T-helper 1 cell treated with Interleukin-12 subunit alpha and Interleukin-12 subunit beta and Interleukin-4 antibody, amounts not matched to agents 30 μg/mL and 1 μg/mL, for 36 hours (primary cell): ENCODE measurements at regions not wholly inside any gene's neighbourhood (a gene's known extent, or its start where the extent isn't known, plus 50 kb on each side); places are given as distances from the start of the nearest gene placed in this dataset.
A peak's percentile ranks its signal among the peaks of the same experiment; 100 is the strongest.

Source experiments
- H3K27ac Mint-ChIP-seq: one replicate; pipeline ENCODE4 v1.8.0; 2021; ENCODE audit warnings: mild to moderate bottlenecking, mixed read lengths
- H3K27me3 Mint-ChIP-seq: one replicate; pipeline ENCODE4 v1.8.0; 2021; ENCODE audit warnings: low read depth, mixed read lengths
- H3K36me3 Mint-ChIP-seq: one replicate; pipeline ENCODE4 v1.8.0; 2021; ENCODE audit warnings: low read depth, mixed read lengths
- H3K4me1 Mint-ChIP-seq: one replicate; pipeline ENCODE4 v1.8.0; 2021; ENCODE audit warnings: low read depth, mixed read lengths
- H3K4me3 Mint-ChIP-seq: one replicate; pipeline ENCODE4 v1.8.0; 2021; ENCODE audit warnings: mild to moderate bottlenecking, moderate library complexity, mixed read lengths
- H3K9me3 Mint-ChIP-seq: one replicate; pipeline ENCODE4 v1.8.0; 2021; ENCODE audit warnings: mixed read lengths

- H3K36me3 Mint-ChIP-seq: no peaks in the 10 kb centered on the region
- no peak overlapping the region for H3K27ac Mint-ChIP-seq
- H3K4me1 Mint-ChIP-seq: no peaks in the 10 kb centered on the region
- no peak overlapping the region for H3K4me3 Mint-ChIP-seq
- peaks cover 5% of the 10 kb centered on the region for H3K27me3 Mint-ChIP-seq
- no peaks in the 10 kb centered on the region for H3K9me3 Mint-ChIP-seq
Measured at GRCh38 chr20:19929481-19930145, 87.5 kb upstream of the NAA20 start.

DNA sequence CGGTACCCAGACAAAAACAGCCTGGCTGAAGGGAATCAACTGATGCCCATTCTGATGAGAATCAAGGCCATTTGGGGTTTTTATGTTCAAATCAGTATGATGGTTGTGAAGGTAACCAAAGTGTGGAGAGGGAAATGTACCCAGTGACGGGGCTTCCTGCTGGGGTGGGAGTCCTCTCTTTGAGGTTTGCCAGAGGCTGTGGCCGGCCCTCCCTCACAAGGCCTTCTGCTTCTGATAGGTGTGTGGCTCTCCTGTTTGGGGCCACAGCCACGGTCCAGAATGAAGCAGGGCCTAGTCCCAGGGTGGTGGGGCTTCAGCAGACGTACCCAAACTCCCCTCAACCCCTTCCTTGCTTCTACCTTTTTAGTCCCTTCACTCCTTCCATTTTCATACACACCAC, 86.7 kb upstream of the NAA20 start:
- Mint-ChIP-seq H3K4me3 (no peak overlapping the region), H3K9me3 (no peaks in the 10 kb centered on the region), H3K4me1 (no peaks in the 10 kb centered on the region), H3K27ac (no peak overlapping the region), H3K27me3 (peaks cover 13% of the 10 kb centered on the region), H3K36me3 (no peaks in the 10 kb centered on the region)

DNA sequence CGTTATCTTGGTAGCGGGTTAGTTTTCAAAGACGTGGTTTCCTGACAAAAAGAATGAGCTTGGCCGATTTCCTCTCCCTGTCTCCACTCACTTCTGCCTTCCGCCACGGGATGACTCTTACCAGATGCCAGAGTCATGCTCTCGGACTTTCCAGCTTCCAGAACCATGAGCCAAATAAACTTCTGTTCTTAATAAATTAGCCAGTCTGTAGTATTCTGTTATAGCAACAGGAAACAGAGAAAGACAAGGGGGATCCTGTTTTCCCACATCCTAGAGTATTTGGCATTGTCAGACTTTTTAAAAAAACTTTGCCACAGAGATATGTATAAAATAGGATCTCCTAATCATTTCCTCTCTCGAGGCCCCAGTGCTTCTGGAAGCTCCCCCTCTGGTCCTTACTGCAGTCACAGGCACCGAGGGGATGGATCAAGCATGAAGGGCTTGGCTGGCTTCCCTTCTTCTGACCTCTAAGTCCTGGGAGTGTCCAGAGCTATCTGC, 84.9 kb upstream of the NAA20 start:
- peaks cover 3% of the 10 kb centered on the region for H3K4me1 Mint-ChIP-seq
- no peaks in the 10 kb centered on the region for H3K9me3 Mint-ChIP-seq
- no peaks in the 10 kb centered on the region for H3K36me3 Mint-ChIP-seq
- no peak overlapping the region for H3K4me3 Mint-ChIP-seq
- H3K27me3 Mint-ChIP-seq: peaks cover 25% of the 10 kb centered on the region
- H3K27ac Mint-ChIP-seq: no peak overlapping the region

- peaks cover 44% of the 10 kb centered on the region for H3K27me3 Mint-ChIP-seq
- no peaks in the 10 kb centered on the region for H3K36me3 Mint-ChIP-seq
- H3K4me3 Mint-ChIP-seq: no peak overlapping the region
- H3K4me1 Mint-ChIP-seq: peaks cover 14% of the 10 kb centered on the region
- no peaks in the 10 kb centered on the region for H3K9me3 Mint-ChIP-seq
- H3K27ac Mint-ChIP-seq: no peak overlapping the region
Measured at GRCh38 chr20:19934792-19935491, 82.2 kb upstream of the NAA20 start.

DNA sequence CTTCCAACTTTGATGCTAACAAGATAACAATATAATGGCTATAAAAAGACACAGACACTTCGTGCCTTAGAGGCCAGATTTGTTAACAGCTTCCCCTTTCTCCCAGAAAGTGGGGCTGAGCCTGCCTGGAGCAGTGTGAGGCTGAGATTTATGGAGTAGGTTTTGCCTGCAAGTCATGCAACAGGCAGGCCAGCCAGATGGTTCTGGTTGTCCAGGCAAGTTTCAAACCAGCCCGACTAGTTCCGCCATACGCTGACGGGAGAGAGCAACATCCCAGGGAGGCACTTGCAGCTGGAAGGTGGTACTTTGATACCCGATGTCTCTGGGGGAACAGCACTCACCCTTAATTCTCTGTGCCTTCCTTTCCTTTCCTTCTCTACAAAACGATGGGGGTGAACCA, 81.3 kb upstream of the NAA20 start:
- Mint-ChIP-seq H3K4me3 (no peak overlapping the region), H3K27ac (no peak overlapping the region), H3K36me3 (no peaks in the 10 kb centered on the region), H3K9me3 (no peaks in the 10 kb centered on the region), H3K27me3 (peaks cover 49% of the 10 kb centered on the region), H3K4me1 (peaks cover 14% of the 10 kb centered on the region)

- Mint-ChIP-seq H3K27me3 (peaks cover 49% of the 10 kb centered on the region), H3K4me3 (no peak overlapping the region), H3K27ac (no peak overlapping the region), H3K4me1 (peaks cover 14% of the 10 kb centered on the region), H3K36me3 (no peaks in the 10 kb centered on the region), H3K9me3 (no peaks in the 10 kb centered on the region)
Measured at GRCh38 chr20:19936466-19937200, 80.5 kb upstream of the NAA20 start.

- H3K4me1 Mint-ChIP-seq: peaks cover 14% of the 10 kb centered on the region
- peak overlapping the region; percentile 49 for H3K4me3 Mint-ChIP-seq
- H3K27me3 Mint-ChIP-seq: peaks cover 49% of the 10 kb centered on the region
- H3K9me3 Mint-ChIP-seq: no peaks in the 10 kb centered on the region
- H3K27ac Mint-ChIP-seq: no peak overlapping the region
- no peaks in the 10 kb centered on the region for H3K36me3 Mint-ChIP-seq
Measured at GRCh38 chr20:19937218-19937617, 79.9 kb upstream of the NAA20 start.

DNA sequence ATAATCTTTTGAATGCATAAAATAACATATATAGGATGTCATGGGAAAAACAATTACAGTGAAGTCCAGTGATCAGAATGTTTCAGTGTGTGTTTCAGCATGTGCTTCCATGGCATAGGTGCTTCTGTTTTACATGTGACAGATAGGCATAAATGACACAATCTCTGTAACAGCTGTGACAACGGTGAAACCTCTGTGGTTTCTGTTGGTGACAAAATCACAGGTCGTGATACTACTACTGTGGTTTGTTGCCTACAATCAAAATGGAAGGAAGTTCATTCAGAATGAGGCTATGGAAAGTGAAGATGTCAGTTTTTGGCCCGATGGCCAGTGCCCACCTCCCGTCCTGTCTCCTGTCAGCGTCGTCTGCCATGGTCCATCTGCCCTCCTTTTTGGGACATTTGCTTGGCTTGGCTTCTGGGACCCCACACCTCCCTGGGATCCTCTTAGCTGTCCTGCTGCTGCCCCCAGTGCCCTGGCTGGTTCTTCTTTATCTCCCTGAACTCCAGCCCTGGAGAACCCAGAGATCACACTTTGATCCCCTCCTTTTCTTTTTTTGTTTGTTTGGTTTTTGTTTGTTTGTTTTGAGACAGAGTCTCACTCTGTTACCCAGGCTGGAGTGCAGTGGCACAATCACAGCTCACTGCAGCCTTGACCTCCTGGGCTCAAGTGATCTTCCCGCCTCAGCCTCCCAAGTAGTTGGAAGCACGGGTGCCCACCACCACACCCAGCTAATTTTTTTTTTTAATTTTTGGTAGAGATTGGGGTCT, 79.3 kb upstream of the NAA20 start:
- Mint-ChIP-seq H3K4me3 (peak overlapping the region; percentile 49), H3K9me3 (no peaks in the 10 kb centered on the region), H3K27ac (no peak overlapping the region), H3K27me3 (peaks cover 49% of the 10 kb centered on the region), H3K4me1 (peaks cover 14% of the 10 kb centered on the region), H3K36me3 (no peaks in the 10 kb centered on the region)

- Mint-ChIP-seq H3K36me3 (no peaks in the 10 kb centered on the region), H3K27me3 (peaks cover 49% of the 10 kb centered on the region), H3K4me1 (peaks cover 14% of the 10 kb centered on the region), H3K9me3 (no peaks in the 10 kb centered on the region), H3K4me3 (no peak overlapping the region), H3K27ac (peak overlapping the region; percentile 6)
Measured at GRCh38 chr20:19938421-19939090, 78.6 kb upstream of the NAA20 start.

GRCh38 chr20:19940988-19941460, 76.1 kb upstream of the NAA20 start:
- Mint-ChIP-seq H3K27me3 (peaks cover 39% of the 10 kb centered on the region), H3K4me3 (no peak overlapping the region), H3K4me1 (peaks cover 14% of the 10 kb centered on the region), H3K27ac (no peak overlapping the region), H3K9me3 (no peaks in the 10 kb centered on the region), H3K36me3 (no peaks in the 10 kb centered on the region)

GRCh38 chr20:19942611-19943010, 74.6 kb upstream of the NAA20 start:
- Mint-ChIP-seq H3K9me3 (no peaks in the 10 kb centered on the region), H3K4me1 (peaks cover 7% of the 10 kb centered on the region), H3K27ac (no peak overlapping the region), H3K4me3 (no peak overlapping the region), H3K36me3 (no peaks in the 10 kb centered on the region), H3K27me3 (peaks cover 25% of the 10 kb centered on the region)

GRCh38 chr20:19943061-19943521, 74.1 kb upstream of the NAA20 start:
- H3K4me1 Mint-ChIP-seq: peaks cover 2% of the 10 kb centered on the region
- no peak overlapping the region for H3K27ac Mint-ChIP-seq
- H3K36me3 Mint-ChIP-seq: no peaks in the 10 kb centered on the region
- peaks cover 21% of the 10 kb centered on the region for H3K27me3 Mint-ChIP-seq
- no peaks in the 10 kb centered on the region for H3K9me3 Mint-ChIP-seq
- H3K4me3 Mint-ChIP-seq: no peak overlapping the region

GRCh38 chr20:19944772-19945459, 72.2 kb upstream of the NAA20 start:
- H3K4me1 Mint-ChIP-seq: no peaks in the 10 kb centered on the region
- H3K9me3 Mint-ChIP-seq: no peaks in the 10 kb centered on the region
- H3K36me3 Mint-ChIP-seq: no peaks in the 10 kb centered on the region
- no peak overlapping the region for H3K27ac Mint-ChIP-seq
- H3K27me3 Mint-ChIP-seq: peaks cover 9% of the 10 kb centered on the region
- H3K4me3 Mint-ChIP-seq: no peak overlapping the region
